Suppressor macrophage treated with lipopolysaccharide for 1 hour (primary cell): ENCODE measurements at regions not wholly inside any gene's neighbourhood (a gene's known extent, or its start where the extent isn't known, plus 50 kb on each side); places are given as distances from the start of the nearest gene placed in this dataset.
A peak's percentile ranks its signal among the peaks of the same experiment; 100 is the strongest.
"Not testable (repeated sequence)": the region's sequence is repeated elsewhere in the genome, so short reads cannot be mapped to it uniquely, and the experiment has no call there.

Source experiments
- DNase-seq, 3 donors: peaks; one replicate each; pipeline ENCODE4 v3.0.0-alpha.2; 2020 to 2022

DNA sequence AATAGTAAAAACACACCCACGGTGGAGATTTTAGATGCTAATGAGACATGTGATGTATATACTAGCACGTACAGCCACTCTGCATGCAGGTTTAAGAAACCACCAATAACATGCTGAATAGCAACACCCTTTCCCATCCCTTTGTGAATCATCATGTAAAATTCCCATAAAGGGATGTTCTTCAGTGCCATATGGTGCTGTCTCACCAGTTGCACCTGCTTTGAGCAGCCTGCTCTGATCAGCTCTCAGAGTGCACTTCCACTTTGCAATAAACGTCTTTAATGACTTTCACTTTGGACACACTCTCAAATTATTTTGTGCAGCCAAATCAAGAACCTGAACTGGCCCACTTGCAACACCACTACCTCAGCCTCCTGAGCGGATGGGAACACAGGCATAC, 615.0 kb downstream of the ANKRD7 start:
- DNase-seq: no peak

DNA sequence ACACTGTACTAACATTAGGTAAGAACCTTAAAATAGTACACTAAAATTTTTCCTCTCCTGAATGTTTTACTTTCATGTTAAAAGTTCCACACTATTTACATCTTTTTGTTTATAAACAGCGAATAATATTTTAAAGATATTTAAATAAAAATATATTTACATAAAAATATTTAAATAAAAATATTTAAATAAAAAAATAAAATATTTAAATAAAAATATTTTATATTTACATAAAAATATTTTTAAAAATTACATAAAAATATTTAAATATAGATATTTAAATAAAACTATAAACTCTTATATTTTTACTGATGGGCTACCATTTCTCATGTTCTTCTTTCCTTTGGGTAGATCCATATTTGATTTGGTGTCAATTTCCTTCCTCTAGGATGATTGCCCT, 619.0 kb downstream of the ANKRD7 start:
- DNase-seq: no peak

DNA sequence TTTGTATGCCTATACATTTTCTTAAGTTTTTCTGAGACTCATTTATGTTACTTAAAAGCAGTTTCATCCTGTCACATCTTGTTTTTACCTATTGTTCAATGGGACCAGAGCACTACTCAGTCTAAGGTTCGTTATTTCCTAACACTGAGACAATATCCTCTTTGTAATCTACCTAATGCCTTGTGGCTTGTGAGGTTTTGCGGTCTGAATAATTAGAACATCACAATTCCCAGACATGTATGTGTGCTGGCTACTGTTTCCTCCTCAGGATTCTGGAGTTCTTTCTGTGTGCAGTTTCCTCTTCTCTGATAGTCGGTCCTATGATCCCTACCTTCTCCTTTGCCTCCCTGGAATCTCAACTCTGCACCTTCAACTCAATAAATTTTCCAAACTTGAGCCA, 620.2 kb downstream of the ANKRD7 start:
- DNase-seq: no peak

- no peak for DNase-seq
Observed at GRCh38 chr7:118845791-118846190, 621.3 kb downstream of the ANKRD7 start.

GRCh38 chr7:118846977-118847376, 622.5 kb downstream of the ANKRD7 start:
- no peak for DNase-seq

DNA sequence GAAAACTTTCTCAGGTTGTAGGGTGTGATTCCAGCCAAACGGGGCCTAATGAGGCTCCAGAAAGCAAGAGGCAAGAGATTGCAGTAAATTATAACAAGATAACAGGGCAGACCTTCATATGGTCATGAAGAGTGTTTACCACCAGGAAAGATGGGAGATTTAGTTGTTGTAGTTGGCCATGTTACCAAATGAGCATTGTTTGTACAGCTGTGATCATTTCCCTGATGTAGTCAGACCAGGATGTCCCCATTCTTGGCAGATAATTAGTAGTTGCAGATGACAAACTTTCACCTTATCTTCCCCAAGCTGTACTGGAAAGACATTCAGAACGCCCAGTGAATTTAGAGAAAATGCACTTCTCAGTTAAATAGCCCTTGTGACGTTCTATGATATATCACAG, 630.8 kb downstream of the ANKRD7 start:
- no peak for DNase-seq

DNA sequence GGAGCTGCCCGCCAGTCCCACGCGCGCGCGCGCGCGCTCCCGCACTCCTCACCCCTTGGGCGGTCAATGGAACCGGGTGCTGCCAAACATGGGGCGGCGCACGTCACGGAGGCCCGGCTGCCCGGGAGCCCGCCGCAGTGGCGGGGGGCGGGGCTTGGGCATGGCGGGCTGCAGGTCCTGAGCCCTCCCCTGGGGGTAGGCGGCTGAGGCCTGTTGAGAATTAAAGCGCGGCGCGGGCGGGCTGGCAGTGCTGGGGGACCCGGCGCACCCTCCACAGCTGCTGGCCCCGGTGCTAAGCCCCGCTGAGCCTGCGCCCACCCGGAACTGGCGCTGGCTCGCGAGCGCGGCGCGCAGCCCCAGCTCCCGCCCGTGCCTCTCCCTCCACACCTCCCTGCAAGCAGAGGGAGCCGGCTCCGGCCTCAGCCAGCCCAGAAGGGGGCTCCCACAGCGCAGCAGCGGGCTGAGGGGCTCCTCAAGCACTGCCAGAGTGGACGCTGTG, 634.2 kb downstream of the ANKRD7 start:
- DNase-seq: no peak

- no peak for DNase-seq
Observed at GRCh38 chr7:118861581-118861980, 637.1 kb downstream of the ANKRD7 start.

DNA sequence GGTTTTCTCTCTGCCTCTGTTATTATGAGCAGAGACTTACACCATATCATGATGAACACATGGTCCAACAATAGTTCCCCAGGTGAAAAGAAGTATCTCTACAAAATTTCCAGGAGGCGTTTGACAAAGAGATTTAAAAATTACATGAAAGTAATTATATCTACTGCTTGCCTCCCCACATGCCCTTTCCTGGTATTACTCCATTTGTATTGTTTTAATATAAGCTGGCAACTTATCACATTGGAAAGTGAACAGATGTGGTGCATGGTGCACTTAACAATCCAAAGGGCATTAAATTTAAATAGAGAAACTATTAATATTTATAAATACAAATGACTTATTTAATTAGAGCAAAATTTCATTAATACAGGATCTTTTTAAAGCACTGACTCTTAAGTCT, 638.2 kb downstream of the ANKRD7 start:
- DNase-seq: no peak

DNA sequence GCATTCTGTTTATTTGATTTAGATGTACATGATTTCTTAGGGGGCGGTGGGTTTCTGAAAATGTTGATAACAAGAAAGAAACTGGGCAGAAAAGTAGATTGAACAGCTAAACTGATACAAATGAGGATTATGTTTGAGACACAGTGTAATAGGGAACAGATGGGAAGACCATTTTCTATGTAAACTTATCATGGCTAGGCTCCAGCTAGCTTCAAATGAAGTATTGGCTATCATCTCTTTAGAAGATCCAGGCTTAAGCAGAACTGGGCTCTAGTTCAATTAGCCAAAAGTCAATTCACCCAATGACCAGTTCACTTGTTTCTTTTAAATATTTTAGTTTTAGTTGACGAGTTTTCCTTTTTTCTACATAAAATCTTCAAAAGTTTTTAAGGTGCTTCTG, 639.5 kb downstream of the ANKRD7 start:
- no peak for DNase-seq

DNA sequence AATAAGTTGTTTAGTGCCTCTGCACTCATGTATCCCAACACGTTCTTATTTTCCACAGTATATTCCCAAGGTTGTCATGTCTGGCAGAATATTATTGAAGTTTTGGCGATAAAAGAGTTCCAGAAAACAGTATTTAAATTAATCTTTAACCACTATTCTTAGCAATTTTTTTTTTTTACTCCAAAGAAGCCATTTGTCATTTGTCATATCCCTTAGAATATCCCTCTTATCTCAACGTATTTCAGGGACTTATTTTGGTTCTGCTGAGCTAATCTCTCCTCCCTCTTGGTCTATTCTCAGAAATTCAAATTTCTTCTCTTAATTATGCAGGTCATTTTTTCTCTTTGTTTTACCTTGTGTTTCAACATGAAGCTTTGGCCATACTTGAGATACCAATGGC, 643.4 kb downstream of the ANKRD7 start:
- DNase-seq: no peak

DNA sequence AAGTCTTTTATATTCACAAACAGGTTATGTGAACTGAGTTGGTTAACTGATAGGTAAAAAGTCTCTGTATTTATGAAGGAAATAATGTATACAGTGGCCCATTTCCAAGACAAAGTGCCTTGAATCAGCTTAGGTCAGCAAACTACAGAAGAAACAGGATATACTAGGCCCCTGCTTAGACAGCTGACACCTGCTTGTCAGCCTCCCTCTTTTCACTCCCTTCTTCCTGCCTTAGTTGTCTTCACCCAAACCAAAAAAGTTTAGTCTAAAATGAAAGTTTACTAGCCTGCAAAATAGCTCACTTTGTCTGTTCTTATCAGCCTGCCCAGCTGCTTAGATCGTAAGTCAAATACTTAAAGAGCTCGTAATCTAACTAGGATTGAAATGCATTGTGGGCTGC, 644.6 kb downstream of the ANKRD7 start:
- DNase-seq: not testable (repeated sequence)

DNA sequence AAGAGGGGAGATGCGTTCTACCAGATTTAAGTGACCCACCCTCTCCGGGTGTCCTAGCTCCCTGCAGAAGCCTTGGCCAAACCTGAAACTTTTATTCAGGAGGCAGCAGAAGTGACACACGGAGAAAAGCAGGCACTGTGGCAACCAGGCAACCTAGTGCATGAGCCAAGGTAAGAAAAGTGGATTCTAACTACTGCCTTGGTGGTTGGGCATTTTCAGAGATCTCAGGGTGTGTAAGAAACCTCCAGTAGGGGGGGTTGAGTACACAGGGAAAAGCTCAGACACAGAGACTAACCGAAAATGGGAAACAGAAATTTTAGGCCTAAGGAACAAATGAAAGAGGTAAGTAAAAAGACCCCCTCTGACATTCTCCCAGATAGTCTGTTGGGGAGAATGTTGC, 645.7 kb downstream of the ANKRD7 start:
- DNase-seq: peak in 1 of 3 donors; percentile 8

DNA sequence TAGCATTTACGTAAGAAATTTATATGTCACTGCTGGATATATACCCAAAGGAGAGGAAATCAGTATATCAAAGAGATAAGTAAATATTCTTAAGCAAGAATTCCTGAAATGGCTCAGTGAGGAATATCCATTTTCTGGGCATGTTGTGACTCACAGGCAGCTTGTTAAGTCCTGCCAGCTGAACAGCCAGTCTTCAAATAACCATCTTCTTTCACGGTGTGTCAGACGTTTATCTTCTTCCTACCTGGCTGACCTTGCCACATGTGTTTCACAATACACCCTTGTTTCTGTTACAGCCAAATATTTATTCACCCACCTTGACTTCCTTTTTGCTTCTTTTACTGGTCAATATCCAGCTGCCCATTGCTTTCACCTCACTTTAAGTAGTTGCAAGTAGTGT, 648.1 kb downstream of the ANKRD7 start:
- no peak for DNase-seq

GRCh38 chr7:118877187-118877586, 652.7 kb downstream of the ANKRD7 start:
- no peak for DNase-seq

DNA sequence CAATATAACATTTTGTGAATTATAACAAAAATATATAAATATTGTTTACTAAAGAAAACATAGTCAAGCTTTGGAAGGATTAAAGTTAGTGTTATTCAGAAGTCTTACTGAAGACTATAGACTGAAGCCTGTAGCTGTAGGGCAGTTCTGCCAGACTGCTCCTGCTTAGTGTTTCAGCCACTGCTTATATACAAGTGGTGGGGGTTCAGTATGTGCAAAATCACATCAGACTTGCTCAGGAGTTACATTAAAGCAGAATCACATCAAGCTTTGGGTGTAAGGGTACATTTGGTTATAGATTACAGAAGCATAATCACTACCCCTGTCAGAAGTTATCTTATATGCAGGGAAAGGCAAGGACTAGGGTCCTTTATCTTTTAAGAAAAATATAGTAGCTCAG, 653.8 kb downstream of the ANKRD7 start:
- no peak for DNase-seq

- no peak for DNase-seq
Observed at GRCh38 chr7:118898284-118898683, 673.8 kb downstream of the ANKRD7 start.

DNA sequence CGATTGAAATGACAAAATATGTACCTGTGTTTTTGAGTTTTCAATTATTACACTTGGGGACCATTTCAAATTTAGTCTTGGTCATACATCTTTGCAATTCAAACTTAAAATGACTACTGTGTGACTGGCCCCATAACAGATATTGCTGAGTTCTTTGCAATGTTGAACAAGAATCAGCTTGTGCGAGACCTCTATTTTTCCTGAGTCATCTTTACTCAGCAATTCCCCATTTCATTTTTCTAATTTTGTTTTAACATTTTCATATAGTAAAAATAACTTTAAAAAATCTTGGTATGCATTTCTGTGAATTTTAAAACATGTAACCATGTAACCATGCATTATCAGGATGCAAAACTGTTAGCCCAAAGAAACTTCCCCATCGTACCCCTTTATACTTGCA, 678.1 kb downstream of the ANKRD7 start:
- no peak for DNase-seq

GRCh38 chr7:118907911-118908527, 683.5 kb downstream of the ANKRD7 start:
- DNase-seq: no peak

DNA sequence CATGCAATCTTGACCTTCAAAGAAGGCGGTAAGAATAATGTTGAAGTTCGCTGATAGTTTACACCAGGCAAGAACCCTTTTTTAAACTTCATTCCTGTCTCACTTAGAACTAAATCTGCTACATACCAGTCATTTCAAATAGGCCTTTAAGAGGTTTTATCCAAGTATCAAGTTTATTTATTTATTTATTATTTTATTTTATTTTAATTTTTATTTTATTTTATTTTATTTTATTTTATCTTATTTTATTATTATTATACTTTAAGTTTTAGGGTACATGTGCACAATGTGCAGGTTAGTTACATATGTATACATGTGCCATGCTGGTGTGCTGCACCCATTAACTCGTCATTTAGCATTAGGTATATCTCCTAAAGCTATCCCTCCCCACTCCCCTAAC, 691.6 kb downstream of the ANKRD7 start:
- not testable (repeated sequence) for DNase-seq

GRCh38 chr7:118918556-118918955, 694.1 kb downstream of the ANKRD7 start:
- DNase-seq: no peak

- no peak for DNase-seq
Observed at GRCh38 chr7:118938845-118939244, 714.3 kb downstream of the ANKRD7 start.

DNA sequence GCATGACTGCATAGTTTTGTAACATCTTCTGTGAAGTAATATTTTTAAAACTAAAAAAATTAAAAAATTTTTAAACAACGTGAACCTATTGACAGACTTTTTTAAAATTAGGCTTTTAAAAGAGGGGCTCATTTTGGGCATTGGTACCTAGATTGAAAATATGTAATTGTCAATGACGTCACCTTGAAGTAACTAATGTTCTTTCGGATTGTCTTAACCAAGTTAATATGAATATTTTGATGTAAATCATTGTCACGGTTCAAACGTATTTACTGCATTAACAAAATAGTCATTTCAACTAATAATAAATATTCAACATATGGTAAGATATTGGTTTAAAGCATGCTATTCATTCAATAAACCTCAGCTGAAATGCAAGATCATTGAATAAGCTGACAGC, 719.8 kb downstream of the ANKRD7 start:
- DNase-seq: no peak

GRCh38 chr7:118945911-118946682, 721.6 kb downstream of the ANKRD7 start:
- no peak for DNase-seq

DNA sequence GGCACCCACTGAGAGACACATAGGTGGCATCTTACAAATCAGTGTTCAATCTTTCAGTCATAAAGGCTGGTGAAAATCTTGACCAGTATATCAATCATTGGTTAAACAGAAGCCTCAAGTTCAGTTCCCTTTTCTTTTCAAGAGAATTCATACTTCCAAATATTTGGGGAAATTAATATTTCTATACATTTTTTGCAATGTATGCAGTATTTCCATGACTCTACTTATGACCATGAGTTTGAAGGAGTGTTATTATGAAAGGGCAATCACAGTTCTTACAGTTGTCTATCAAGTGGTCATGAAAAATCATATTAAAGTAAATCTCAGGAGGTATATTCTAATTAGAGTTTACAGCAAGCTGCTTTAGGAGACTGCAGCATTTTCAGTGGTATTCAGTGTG, 724.0 kb downstream of the ANKRD7 start:
- DNase-seq: no peak
